Naive thymus-derived CD4-positive, alpha-beta T cell (primary cell): ENCODE measurements at regions not wholly inside any gene's neighbourhood (a gene's known extent, or its start where the extent isn't known, plus 50 kb on each side); places are given as distances from the start of the nearest gene placed in this dataset.
"Not testable (repeated sequence)": the region's sequence is repeated elsewhere in the genome, so short reads cannot be mapped to it uniquely, and the experiment has no call there.

Source experiments
- ATAC-seq: fragments of 150-1000 bp; cut with Tn5 transposase; 2 replicates; pipeline ENCODE4 v1.10.0; 2021; ENCODE audit warnings: mild to moderate bottlenecking, moderate library complexity
- CTCF ChIA-PET: fragments of 350-600 bp; sonication (Branson Sonifier 250); formaldehyde crosslinking; loops from one replicate; lab custom pipeline; 2021; ENCODE audit warnings: antibody characterized with exemption; lab: Charles Lee
- POLR2A ChIA-PET: fragments of 350-600 bp; sonication (Branson Sonifier 250); formaldehyde crosslinking; loops from one replicate; lab custom pipeline; 2021; ENCODE audit warnings: antibody characterized with exemption, inconsistent platforms; lab: Charles Lee
- DNase-seq, 9 donors: peaks; one replicate each; pipeline versions ENCODE4 v3.0.0 to v3.0.0-alpha.2; 2020 to 2022; ENCODE audit warnings: mixed read lengths in 1 of 9
- H3K27ac ChIP-seq: one replicate; pipeline ENCODE4 v1.7.0; 2013; ENCODE audit warnings: mild to moderate bottlenecking, low read depth, low read length, moderate library complexity
- H3K27me3 ChIP-seq, 2 donors: one replicate each; pipeline ENCODE4 v1.7.0; 2013; ENCODE audit warnings: low read length in 2 of 2, mild to moderate bottlenecking in 2 of 2, moderate library complexity in 2 of 2; ENCODE audit not compliant: control insufficient read depth in 2 of 2, insufficient read depth in 2 of 2
- H3K36me3 ChIP-seq, 3 experiments: 1 replicate in 2 of 3; 2 replicates in 1 of 3; pipeline ENCODE4 v1.7.0; 2013; ENCODE audit warnings: low read length in 3 of 3, mild to moderate bottlenecking in 3 of 3, moderate library complexity in 1 of 3; ENCODE audit not compliant: insufficient read depth in 3 of 3, control insufficient read depth in 2 of 3
- H3K4me1 ChIP-seq, 2 donors: one replicate each; pipeline ENCODE4 v1.7.0; 2013; ENCODE audit warnings: low read length in 2 of 2, mild to moderate bottlenecking in 2 of 2, moderate library complexity in 1 of 2; ENCODE audit not compliant: control insufficient read depth in 2 of 2, insufficient read depth in 2 of 2
- H3K4me3 ChIP-seq: 2 replicates; pipeline ENCODE4 v1.7.0; 2013; ENCODE audit warnings: mild to moderate bottlenecking, low read length
- H3K9me3 ChIP-seq, 3 experiments: 1 replicate in 2 of 3; 2 replicates in 1 of 3; pipeline ENCODE4 v1.7.0; 2013; ENCODE audit warnings: low read length in 3 of 3; ENCODE audit not compliant: control insufficient read depth in 2 of 3
- H3K27ac Mint-ChIP-seq, 9 donors: one replicate each; pipeline ENCODE4 v1.8.0; 2020 to 2022; ENCODE audit warnings: mixed read lengths in 9 of 9, mild to moderate bottlenecking in 8 of 9, moderate library complexity in 5 of 9, inconsistent platforms in 2 of 9
- H3K27me3 Mint-ChIP-seq, 5 donors: one replicate each; pipeline ENCODE4 v1.8.0; 2021 to 2022; ENCODE audit warnings: mixed read lengths in 5 of 5, mild to moderate bottlenecking in 1 of 5
- H3K36me3 Mint-ChIP-seq, 5 donors: one replicate each; pipeline ENCODE4 v1.8.0; 2020 to 2022; ENCODE audit warnings: mixed read lengths in 5 of 5, mild to moderate bottlenecking in 3 of 5, inconsistent platforms in 1 of 5
- H3K4me1 Mint-ChIP-seq, 7 donors: one replicate each; pipeline ENCODE4 v1.8.0; 2020 to 2022; ENCODE audit warnings: mixed read lengths in 7 of 7, mild to moderate bottlenecking in 3 of 7, inconsistent platforms in 1 of 7
- H3K4me3 Mint-ChIP-seq, 10 donors: one replicate each; pipeline ENCODE4 v1.8.0; 2020 to 2022; ENCODE audit warnings: mild to moderate bottlenecking in 10 of 10, mixed read lengths in 10 of 10, moderate library complexity in 6 of 10, inconsistent platforms in 2 of 10
- H3K9me3 Mint-ChIP-seq, 11 donors: one replicate each; pipeline ENCODE4 v1.8.0; 2020 to 2022; ENCODE audit warnings: mixed read lengths in 11 of 11, mild to moderate bottlenecking in 4 of 11, inconsistent platforms in 1 of 11, moderate library complexity in 1 of 11
- intact Hi-C, 2 donors: fragments of 100-400 bp; cut with micrococcal nuclease; formaldehyde crosslinking; loops; one replicate each; pipeline ENCODE4 v1.15.1; 2023

- no peak for DNase-seq
- Mint-ChIP-seq H3K4me1 (no peaks in the 10 kb centered on the region), H3K4me3 (no peak overlapping the region), H3K27me3 (peaks cover 8 to 29% (median 17%) of the 10 kb centered on the region in 5 donors), H3K36me3 (no peaks in the 10 kb centered on the region), H3K9me3 (peaks cover 0 to 5% (median 0%) of the 10 kb centered on the region in 11 donors), H3K27ac (no peak overlapping the region)
- Histone ChIP-seq H3K36me3 (no peaks in the 10 kb centered on the region), H3K27ac (no peak overlapping the region), H3K4me1 (no peaks in the 10 kb centered on the region), H3K4me3 (no peak overlapping the region), H3K9me3 (no peaks in the 10 kb centered on the region), H3K27me3 (no peaks in the 10 kb centered on the region)
- intact Hi-C loops, result no loop called here
- ChIA-PET POLR2A (no interaction called here), CTCF (no interaction called here)
- ATAC-seq, result no peak
These were observed 147.9 kb upstream of the RORA start for GRCh38 chr15:61376961-61377360.

GRCh38 chr15:61376516-61376915, 147.4 kb upstream of the RORA start:
- ChIA-PET CTCF (no interaction called here), POLR2A (no interaction called here)
- Mint-ChIP-seq H3K9me3 (peaks cover 0 to 5% (median 0%) of the 10 kb centered on the region in 11 donors), H3K27ac (no peak overlapping the region), H3K27me3 (peaks cover 11 to 29% (median 17%) of the 10 kb centered on the region in 5 donors), H3K36me3 (no peaks in the 10 kb centered on the region), H3K4me3 (no peak overlapping the region), H3K4me1 (no peaks in the 10 kb centered on the region)
- no peaks in the 10 kb centered on the region for H3K36me3 ChIP-seq
- H3K9me3 ChIP-seq, result no peaks in the 10 kb centered on the region
- intact Hi-C loops, result no loop called here
- H3K4me3 ChIP-seq, result no peak overlapping the region
- no peaks in the 10 kb centered on the region for H3K27me3 ChIP-seq
- ATAC-seq (no peak), DNase-seq (no peak)
- no peak overlapping the region for H3K27ac ChIP-seq
- no peaks in the 10 kb centered on the region for H3K4me1 ChIP-seq

- H3K27me3 Mint-ChIP-seq, result peaks cover 6 to 23% (median 20%) of the 10 kb centered on the region in 5 donors
- intact Hi-C loops, result no loop called here
These were observed 145.7 kb upstream of the RORA start for GRCh38 chr15:61374848-61375247.

GRCh38 chr15:61367953-61368352, 138.9 kb upstream of the RORA start:
- peaks cover 0 to 10% (median 0%) of the 10 kb centered on the region in 5 donors for H3K36me3 Mint-ChIP-seq
- Histone ChIP-seq H3K9me3 (no peaks in the 10 kb centered on the region), H3K4me3 (no peak overlapping the region), H3K27ac (no peak overlapping the region), H3K27me3 (no peaks in the 10 kb centered on the region), H3K36me3 (no peaks in the 10 kb centered on the region), H3K4me1 (no peaks in the 10 kb centered on the region)
- H3K4me1 Mint-ChIP-seq, result no peaks in the 10 kb centered on the region
- ChIA-PET CTCF (no interaction called here), POLR2A (no interaction called here)
- no peak overlapping the region for H3K27ac Mint-ChIP-seq
- H3K9me3 Mint-ChIP-seq, result peaks cover 0 to 22% (median 10%) of the 10 kb centered on the region in 11 donors
- DNase-seq (no peak), ATAC-seq (no peak)
- peaks cover 0 to 51% (median 38%) of the 10 kb centered on the region in 5 donors for H3K27me3 Mint-ChIP-seq
- intact Hi-C loops, result no loop called here
- no peak overlapping the region for H3K4me3 Mint-ChIP-seq

More at GRCh38 chr15:61374848-61375247, 145.7 kb upstream of the RORA start:
- Histone ChIP-seq H3K27ac (no peak overlapping the region), H3K36me3 (no peaks in the 10 kb centered on the region), H3K9me3 (no peaks in the 10 kb centered on the region), H3K4me1 (no peaks in the 10 kb centered on the region), H3K27me3 (no peaks in the 10 kb centered on the region), H3K4me3 (no peak overlapping the region)
- peaks cover 0 to 6% (median 0%) of the 10 kb centered on the region in 11 donors for H3K9me3 Mint-ChIP-seq
- CTCF ChIA-PET, result no interaction called here
- no peaks in the 10 kb centered on the region for H3K36me3 Mint-ChIP-seq
- no peak overlapping the region for H3K4me3 Mint-ChIP-seq
- POLR2A ChIA-PET, result no interaction called here
- no peak overlapping the region for H3K27ac Mint-ChIP-seq
- DNase-seq (no peak), ATAC-seq (no peak)
- H3K4me1 Mint-ChIP-seq, result no peaks in the 10 kb centered on the region

- ChIA-PET POLR2A (no interaction called here), CTCF (interaction anchor here (0.7 kb wide), 1 partner anchor 608 kb away, joined by 3 read pairs; no protein-coding TSS in a partner anchor)
- no peak for DNase-seq
- Histone ChIP-seq H3K27me3 (no peaks in the 10 kb centered on the region), H3K36me3 (no peaks in the 10 kb centered on the region), H3K9me3 (no peaks in the 10 kb centered on the region), H3K4me1 (no peaks in the 10 kb centered on the region), H3K27ac (no peak overlapping the region), H3K4me3 (no peak overlapping the region)
- ATAC-seq, result no peak
- Mint-ChIP-seq H3K36me3 (peaks cover 0 to 10% (median 0%) of the 10 kb centered on the region in 5 donors), H3K4me3 (no peak overlapping the region), H3K27ac (no peak overlapping the region), H3K27me3 (peaks cover 5 to 56% (median 47%) of the 10 kb centered on the region in 5 donors), H3K9me3 (peaks cover 0 to 36% (median 21%) of the 10 kb centered on the region in 11 donors), H3K4me1 (no peaks in the 10 kb centered on the region)
- intact Hi-C loops, result no loop called here
These were observed 135.8 kb upstream of the RORA start for GRCh38 chr15:61364871-61365270.

- H3K4me3 ChIP-seq, POLR2A ChIA-PET, ATAC-seq, H3K9me3 ChIP-seq, H3K4me1 Mint-ChIP-seq, H3K27me3 ChIP-seq, H3K27ac Mint-ChIP-seq, H3K27ac ChIP-seq, intact Hi-C loops, H3K4me3 Mint-ChIP-seq, DNase-seq, H3K4me1 ChIP-seq, H3K36me3 ChIP-seq: not testable (repeated sequence)
- Mint-ChIP-seq H3K36me3 (peaks cover 0 to 10% (median 0%) of the 10 kb centered on the region in 5 donors), H3K27me3 (peaks cover 10 to 57% (median 47%) of the 10 kb centered on the region in 5 donors), H3K9me3 (peaks cover 0 to 40% (median 22%) of the 10 kb centered on the region in 11 donors)
- CTCF ChIA-PET, result interaction anchor here (0.7 kb wide), 1 partner anchor 21 kb away, joined by 3 read pairs; no protein-coding TSS in a partner anchor
These were observed 133.8 kb upstream of the RORA start for GRCh38 chr15:61362912-61363311.

GRCh38 chr15:61344293-61344692, 115.2 kb upstream of the RORA start:
- Histone ChIP-seq H3K36me3 (no peaks in the 10 kb centered on the region), H3K4me3 (no peak overlapping the region), H3K27me3 (no peaks in the 10 kb centered on the region), H3K4me1 (no peaks in the 10 kb centered on the region), H3K9me3 (no peaks in the 10 kb centered on the region), H3K27ac (no peak overlapping the region)
- Mint-ChIP-seq H3K9me3 (peaks cover 0 to 27% (median 9%) of the 10 kb centered on the region in 11 donors), H3K27me3 (peaks cover 7 to 60% (median 37%) of the 10 kb centered on the region in 5 donors), H3K27ac (no peak overlapping the region), H3K36me3 (no peaks in the 10 kb centered on the region), H3K4me1 (no peaks in the 10 kb centered on the region), H3K4me3 (no peak overlapping the region)
- ATAC-seq (no peak), DNase-seq (no peak)
- CTCF ChIA-PET, result no interaction called here
- intact Hi-C loops, result no loop called here
- POLR2A ChIA-PET, result no interaction called here
